H1 (cell line): ENCODE measurements at regions not wholly inside any gene's neighbourhood (a gene's known extent, or its start where the extent isn't known, plus 50 kb on each side); places are given as distances from the start of the nearest gene placed in this dataset.

ENCODE experiments used
- CTCF ChIA-PET: fragments of 300-600 bp; sonication (Branson Sonifier 250); formaldehyde crosslinking; loops from one replicate; lab custom pipeline; 2021; ENCODE audit not compliant: partially characterized antibody; lab: Charles Lee
- POLR2A ChIA-PET: fragments of 300-600 bp; sonication (Branson Sonifier 250); formaldehyde crosslinking; loops from one replicate; lab custom pipeline; 2021; ENCODE audit warnings: inconsistent platforms; ENCODE audit not compliant: partially characterized antibody; lab: Charles Lee
- DNase-seq, 2 experiments: peaks; one replicate each; pipeline versions ENCODE4 v3.0.0 to v3.0.0-alpha.2; 2010 to 2022; ENCODE audit warnings: low spot score in 2 of 2, low read depth in 1 of 2, mixed read lengths in 1 of 2
- FAIRE-seq: peaks from 2 replicates; lab custom pipeline; 2011; peaks lifted over from hg19 to GRCh38; lab: Jason Lieb, UNC
- H2AFZ ChIP-seq: 2 replicates; pipeline ENCODE4 v1.8.1; 2012; ENCODE audit warnings: low read length, inconsistent platforms
- H2AK5ac ChIP-seq: 2 replicates; pipeline ENCODE4 v1.6.1; 2013; ENCODE audit warnings: low read depth, low read length
- H2BK120ac ChIP-seq: replicated peaks from 2 replicates; pipeline ENCODE3; 2013; ENCODE audit warnings: low read depth, low read length, inconsistent platforms
- H2BK12ac ChIP-seq: 2 replicates; pipeline ENCODE4 v1.6.1; 2013; ENCODE audit warnings: low read depth, low read length
- H2BK15ac ChIP-seq: 2 replicates; pipeline ENCODE4 v1.6.1; 2013; ENCODE audit warnings: low read length
- H2BK20ac ChIP-seq: 2 replicates; pipeline ENCODE4 v1.6.1; 2013; ENCODE audit warnings: low read length
- H2BK5ac ChIP-seq: 2 replicates; pipeline ENCODE4 v1.6.1; 2013; ENCODE audit warnings: low read depth, low read length
- H3K14ac ChIP-seq: 2 replicates; pipeline ENCODE4 v1.6.1; 2013; ENCODE audit warnings: inconsistent platforms; ENCODE audit not compliant: insufficient read length
- H3K18ac ChIP-seq: 2 replicates; pipeline ENCODE4 v1.6.1; 2013; ENCODE audit warnings: low read length; ENCODE audit errors: extremely low read depth
- H3K23ac ChIP-seq: 2 replicates; pipeline ENCODE4 v1.6.1; 2013; ENCODE audit warnings: inconsistent platforms; ENCODE audit not compliant: insufficient read length
- H3K23me2 ChIP-seq: 2 replicates; pipeline ENCODE4 v1.6.1; 2013; ENCODE audit warnings: low read depth, low read length
- H3K27ac ChIP-seq: 2 replicates; pipeline ENCODE4 v1.6.1; 2011; ENCODE audit warnings: low read depth, low read length, inconsistent platforms
- H3K27me3 ChIP-seq, 4 experiments: replicated peaks in 1 of 4; 1 replicate in 1 of 4; 2 replicates in 3 of 4; pipeline versions ENCODE4 v1.6.1 to v1.8.1; 2011 to 2013; ENCODE audit warnings: low read length in 3 of 4, mild to moderate bottlenecking in 3 of 4, inconsistent platforms in 2 of 4, mixed read lengths in 2 of 4, moderate library complexity in 1 of 4; ENCODE audit not compliant: control insufficient read depth in 3 of 4, insufficient read depth in 3 of 4; ENCODE audit errors: extremely low read depth in 1 of 4
- H3K36me3 ChIP-seq, 4 experiments: 2 replicates each; pipeline versions ENCODE4 v1.6.1 to v1.8.1; 2011 to 2013; ENCODE audit warnings: mild to moderate bottlenecking in 4 of 4, low read length in 3 of 4, moderate library complexity in 2 of 4, control low read depth in 1 of 4, inconsistent platforms in 1 of 4; ENCODE audit not compliant: insufficient read depth in 4 of 4, control insufficient read depth in 2 of 4
- H3K4ac ChIP-seq: replicated peaks from 2 replicates; pipeline ENCODE3; 2013; ENCODE audit warnings: low read length, low read depth, mixed read lengths, inconsistent platforms; ENCODE audit not compliant: insufficient read length
- H3K4me1 ChIP-seq, 4 experiments: replicated peaks in 1 of 4; 1 replicate in 1 of 4; 2 replicates in 3 of 4; pipeline versions ENCODE4 v1.6.1 to v1.8.1; 2011 to 2013; ENCODE audit warnings: low read length in 3 of 4, inconsistent platforms in 2 of 4, mixed read lengths in 1 of 4; ENCODE audit not compliant: insufficient read depth in 4 of 4, control insufficient read depth in 3 of 4
- H3K4me2 ChIP-seq, 2 experiments: 2 replicates each; pipeline versions ENCODE4 v1.6.1 to v1.8.1; 2011 to 2013; ENCODE audit warnings: low read depth in 2 of 2, low read length in 2 of 2, control low read depth in 1 of 2, inconsistent platforms in 1 of 2, mild to moderate bottlenecking in 1 of 2; ENCODE audit not compliant: insufficient read depth in 1 of 2
- H3K4me3 ChIP-seq, 4 experiments: fragments of 200-600, 300-600 bp in 1 of 4; sonication (generic), shearing (Covaris generic), sonication (Bioruptor Twin) in 1 of 4; 2 replicates each; pipeline versions ENCODE4 v1.5.1 to v1.8.1; 2011 to 2016; ENCODE audit warnings: low read length in 4 of 4, low read depth in 3 of 4, control low read depth in 2 of 4, inconsistent platforms in 2 of 4, mild to moderate bottlenecking in 2 of 4, mixed read lengths in 1 of 4, moderate library complexity in 1 of 4; ENCODE audit not compliant: insufficient read depth in 2 of 4; ENCODE audit errors: extremely low read depth in 1 of 4
- H3K56ac ChIP-seq: replicated peaks from 2 replicates; pipeline ENCODE3; 2013; ENCODE audit warnings: low read depth, mild to moderate bottlenecking, mixed read lengths, low read length, inconsistent platforms; ENCODE audit not compliant: insufficient read length
- H3K79me1 ChIP-seq: 2 replicates; pipeline ENCODE4 v1.6.1; 2013; ENCODE audit warnings: low read depth, low read length, control low read depth
- H3K79me2 ChIP-seq, 2 experiments: 2 replicates each; pipeline versions ENCODE4 v1.6.1 to v1.8.1; 2012 to 2013; ENCODE audit warnings: low read length in 2 of 2, mild to moderate bottlenecking in 2 of 2, inconsistent platforms in 1 of 2; ENCODE audit not compliant: insufficient read depth in 2 of 2, control insufficient read depth in 1 of 2
- H3K9ac ChIP-seq, 4 experiments: replicated peaks in 1 of 4; 1 replicate in 1 of 4; 2 replicates in 3 of 4; pipeline versions ENCODE4 v1.6.1 to v1.8.1; 2011 to 2013; ENCODE audit warnings: low read depth in 3 of 4, low read length in 3 of 4, control low read depth in 2 of 4, mild to moderate bottlenecking in 2 of 4, moderate library complexity in 2 of 4, inconsistent platforms in 1 of 4; ENCODE audit errors: extremely low read depth in 1 of 4
- H3K9me3 ChIP-seq, 2 experiments: 2 replicates each; pipeline versions ENCODE4 v1.6.1 to v1.8.1; 2012 to 2013; ENCODE audit warnings: mild to moderate bottlenecking in 2 of 2, moderate library complexity in 2 of 2, control low read depth in 1 of 2, inconsistent platforms in 1 of 2, low read depth in 1 of 2, low read length in 1 of 2, mixed read lengths in 1 of 2; ENCODE audit not compliant: insufficient read depth in 2 of 2
- H4K20me1 ChIP-seq, 2 experiments: replicated peaks in 1 of 2; 2 replicates each; pipeline versions ENCODE3 to v1.8.1; 2011 to 2013; ENCODE audit warnings: inconsistent platforms in 2 of 2, low read length in 2 of 2, mild to moderate bottlenecking in 1 of 2; ENCODE audit not compliant: insufficient read depth in 2 of 2, control insufficient read depth in 1 of 2
- H4K5ac ChIP-seq: 2 replicates; pipeline ENCODE4 v1.6.1; 2013; ENCODE audit warnings: low read length, low read depth, mixed read lengths, inconsistent platforms; ENCODE audit not compliant: insufficient read length
- H4K8ac ChIP-seq: 2 replicates; pipeline ENCODE4 v1.8.0; 2013; ENCODE audit warnings: mild to moderate bottlenecking, moderate library complexity, low read length, inconsistent platforms; ENCODE audit not compliant: insufficient read depth; ENCODE audit errors: extremely low read depth
- H4K91ac ChIP-seq: replicated peaks from 2 replicates; pipeline ENCODE3; 2013; ENCODE audit warnings: low read length, mixed read lengths, inconsistent platforms; ENCODE audit not compliant: insufficient read length
- ATF3 ChIP-seq: IDR thresholded peaks from 2 replicates; pipeline ENCODE4 v1.6.1; 2011; ENCODE audit warnings: low read depth, mild to moderate bottlenecking, low read length; ENCODE audit not compliant: insufficient read depth
- BCL11A ChIP-seq, 2 experiments: IDR thresholded peaks; one replicate each; pipeline ENCODE4 v1.6.1; 2011; ENCODE audit warnings: low read depth in 2 of 2, low read length in 2 of 2, mild to moderate bottlenecking in 2 of 2
- BRCA1 ChIP-seq: IDR thresholded peaks from 2 replicates; pipeline ENCODE4 v1.6.1; 2012; ENCODE audit warnings: low read depth, low read length, improper control_type of control experiment
- CHD1 ChIP-seq: IDR thresholded peaks from 2 replicates; pipeline ENCODE4 v1.6.1; 2012; ENCODE audit warnings: low read depth, low read length, improper control_type of control experiment
- EZH2 ChIP-seq: fragments of 200-600 bp; sonication (generic); IDR thresholded peaks from 2 replicates; pipeline ENCODE4 v1.7.1; 2012; ENCODE audit warnings: low read depth, mild to moderate bottlenecking, moderate library complexity, low read length, inconsistent platforms; ENCODE audit not compliant: severe bottlenecking
- HDAC6 ChIP-seq: IDR thresholded peaks from one replicate; pipeline ENCODE4 v1.7.1; 2012; ENCODE audit warnings: low read depth, mild to moderate bottlenecking, inconsistent platforms, low read length, moderate library complexity
- KDM4A ChIP-seq: IDR thresholded peaks from one replicate; pipeline ENCODE4 v1.7.1; 2012; ENCODE audit warnings: low read depth, mild to moderate bottlenecking, moderate library complexity, low read length, inconsistent platforms; ENCODE audit not compliant: severe bottlenecking
- MAFK ChIP-seq: IDR thresholded peaks from 2 replicates; pipeline ENCODE4 v1.6.1; 2012; ENCODE audit warnings: low read depth, mild to moderate bottlenecking, improper control_type of control experiment, low read length
- NRF1 ChIP-seq: IDR thresholded peaks from 2 replicates; pipeline ENCODE4 v1.6.1; 2011; ENCODE audit warnings: mild to moderate bottlenecking, low read depth, low read length, improper control_type of control experiment
- RXRA ChIP-seq: IDR thresholded peaks from 2 replicates; pipeline ENCODE4 v1.6.1; 2011; ENCODE audit warnings: low read depth, mild to moderate bottlenecking, low read length, moderate library complexity; ENCODE audit not compliant: insufficient read depth
- SP1 ChIP-seq: IDR thresholded peaks from 2 replicates; pipeline ENCODE4 v1.6.1; 2011; ENCODE audit warnings: low read depth, low read length
- SUZ12 ChIP-seq: fragments of 200-600 bp; sonication (generic); IDR thresholded peaks from 2 replicates; pipeline ENCODE4 v1.6.1; 2012; ENCODE audit warnings: mild to moderate bottlenecking, inconsistent platforms, low read length, moderate library complexity, mixed read lengths
- TAF1 ChIP-seq: IDR thresholded peaks from 2 replicates; pipeline ENCODE4 v1.6.1; 2011; ENCODE audit warnings: mild to moderate bottlenecking, low read depth, low read length
- TEAD4 ChIP-seq: IDR thresholded peaks from 2 replicates; pipeline ENCODE4 v1.6.1; 2012; ENCODE audit warnings: low read depth, low read length, inconsistent platforms, mixed read lengths
- WGBS, 2 experiments: shearing (Covaris generic) in 1 of 2; methylation state at CpG; one replicate each; pipeline versions ENCODE4 v1.1.6 to v1.1.7; 2013 to 2015; ENCODE audit warnings: low lambda C conversion rate in 2 of 2, mixed read lengths in 2 of 2, inconsistent platforms in 1 of 2, low coverage in 1 of 2, missing lambda C conversion rate in 1 of 2; ENCODE audit not compliant: insufficient replicate concordance in 2 of 2, insufficient coverage in 1 of 2, insufficient read length in 1 of 2; ENCODE audit errors: extremely low coverage in 1 of 2, missing lambda C conversion rate in 1 of 2; 5-methylcytosine and 5-hydroxymethylcytosine counted together

DNA sequence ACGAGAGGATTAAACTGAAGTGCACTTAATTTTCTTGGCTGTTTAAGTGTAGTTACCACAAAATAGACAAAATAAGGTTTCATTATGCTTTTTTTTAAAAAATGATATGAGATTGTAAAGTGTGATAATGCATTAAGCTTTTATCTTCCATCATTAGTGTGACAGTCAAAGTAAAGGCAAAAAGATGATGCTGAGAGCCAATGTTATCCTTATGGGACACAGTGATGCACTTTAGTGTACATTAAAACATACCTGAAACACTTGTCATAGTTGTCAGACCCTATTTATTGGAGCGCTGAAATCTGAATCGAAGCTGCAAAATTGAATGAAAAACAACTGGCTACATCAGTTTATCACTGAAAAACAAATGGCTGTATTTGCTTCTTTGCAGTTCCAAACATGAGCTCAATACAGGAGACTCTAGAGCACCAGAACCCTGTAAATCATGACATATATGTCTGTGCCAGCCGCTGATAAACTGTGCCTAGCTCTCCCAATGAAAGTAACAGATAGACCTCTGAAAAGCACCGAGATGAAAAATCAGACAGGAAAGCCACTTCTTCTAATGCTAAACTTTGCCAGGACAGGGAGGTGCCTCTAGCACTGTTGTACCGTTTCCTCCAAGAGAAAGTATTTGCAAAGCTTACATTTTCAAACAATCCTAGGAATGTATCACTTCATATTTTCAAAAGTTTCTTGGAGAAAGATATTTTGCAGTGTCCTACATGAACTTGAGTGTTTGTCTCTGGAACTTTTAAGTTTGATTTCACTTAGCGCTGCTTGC lies 120.7 kb upstream of the TMPRSS15 start:
- no peak overlapping the region for H3K4me2 ChIP-seq
- H2BK120ac ChIP-seq: no peak overlapping the region
- POLR2A ChIA-PET: no interaction called here
- CTCF ChIA-PET: interaction anchor here (0.6 kb wide), 1 partner anchor 1971 kb away, joined by 3 read pairs; no protein-coding TSS in a partner anchor
- DNase-seq (no peak), FAIRE-seq (no peak)
- no peak overlapping the region for H3K23ac ChIP-seq
- H4K5ac ChIP-seq: no peak overlapping the region
- H3K27ac ChIP-seq: no peak overlapping the region
- no peak overlapping the region for H3K14ac ChIP-seq
- no peak overlapping the region for H3K4ac ChIP-seq
- no peak overlapping the region for H3K9ac ChIP-seq
- H3K79me2 ChIP-seq: no peaks in the 10 kb centered on the region
- no peak overlapping the region for H3K18ac ChIP-seq
- H3K9me3 ChIP-seq: no peaks in the 10 kb centered on the region
- H4K91ac ChIP-seq: no peak overlapping the region
- H2BK15ac ChIP-seq: no peak overlapping the region
- H2BK5ac ChIP-seq: no peak overlapping the region
- H3K4me1 ChIP-seq: no peaks in the 10 kb centered on the region
- no peak overlapping the region for H3K56ac ChIP-seq
- H2AK5ac ChIP-seq: no peak overlapping the region
- no peaks in the 10 kb centered on the region for H3K79me1 ChIP-seq
- no peak overlapping the region for H3K4me3 ChIP-seq
- no peaks in the 10 kb centered on the region for H4K20me1 ChIP-seq
- no peaks in the 10 kb centered on the region for H3K36me3 ChIP-seq
- peak overlapping the region; percentile 60; the same call in 1 of the 2 replicates for H2AFZ ChIP-seq
- no peak overlapping the region for H2BK20ac ChIP-seq
- no peaks in the 10 kb centered on the region for H3K27me3 ChIP-seq
- WGBS, 2 experiments: 91% methylated on average over 7 of the region's 7 CpGs; no CpG with 5 or more reads in 1 of the 2 experiments
- H2BK12ac ChIP-seq: no peak overlapping the region
- no peaks in the 10 kb centered on the region for H3K23me2 ChIP-seq
- H4K8ac ChIP-seq: no peak overlapping the region
- no peak for TF ChIP-seq SP1
- no peak for TF ChIP-seq TAF1
- TF ChIP-seq SUZ12: no peak
- no peak for TF ChIP-seq BRCA1
- TF ChIP-seq CHD1: no peak
- no peak for TF ChIP-seq TEAD4
- TF ChIP-seq KDM4A: no peak
- TF ChIP-seq ATF3: no peak
- no peak for TF ChIP-seq HDAC6
- no peak for TF ChIP-seq BCL11A (IDR thresholded peaks at IDR 0.05; ENCODE audit: low read depth in 2 of 2, low read length in 2 of 2)
- TF ChIP-seq MAFK: no peak
- no peak for TF ChIP-seq EZH2
- TF ChIP-seq NRF1: no peak
- TF ChIP-seq RXRA: no peak
